H9 (cell line): ENCODE measurements at regions not wholly inside any gene's neighbourhood (a gene's known extent, or its start where the extent isn't known, plus 50 kb on each side); places are given as distances from the start of the nearest gene placed in this dataset.

ENCODE experiments used
- DNase-seq: peaks from one replicate; pipeline ENCODE4 v3.0.0-alpha.2; 2017
- H2AFZ ChIP-seq: one replicate; pipeline ENCODE4 v1.6.1; 2013; ENCODE audit warnings: mild to moderate bottlenecking, low read length, control low read depth, moderate library complexity
- H2AK5ac ChIP-seq: 2 replicates; pipeline ENCODE4 v1.6.1; 2013; ENCODE audit warnings: low read length, control low read depth, mixed read lengths; ENCODE audit not compliant: insufficient read length
- H2BK120ac ChIP-seq: one replicate; pipeline ENCODE4 v1.6.1; 2013; ENCODE audit warnings: low read depth, mild to moderate bottlenecking, low read length, control low read depth, inconsistent platforms; ENCODE audit not compliant: poor library complexity, severe bottlenecking
- H2BK12ac ChIP-seq: 2 replicates; pipeline ENCODE4 v1.6.1; 2013; ENCODE audit warnings: low read length, control low read depth, mixed read lengths, low read depth; ENCODE audit not compliant: insufficient read length
- H2BK15ac ChIP-seq: 2 replicates; pipeline ENCODE4 v1.6.1; 2013; ENCODE audit warnings: low read depth, low read length, control low read depth
- H2BK20ac ChIP-seq: one replicate; pipeline ENCODE4 v1.6.1; 2013; ENCODE audit warnings: low read depth, mild to moderate bottlenecking, low read length, control low read depth, inconsistent platforms; ENCODE audit not compliant: poor library complexity, severe bottlenecking
- H2BK5ac ChIP-seq: 2 replicates; pipeline ENCODE4 v1.6.1; 2013; ENCODE audit warnings: low read length, control low read depth, mixed read lengths; ENCODE audit not compliant: insufficient read length
- H3K14ac ChIP-seq: 2 replicates; pipeline ENCODE4 v1.6.1; 2013; ENCODE audit warnings: low read length, control low read depth; ENCODE audit not compliant: insufficient read depth
- H3K18ac ChIP-seq: 2 replicates; pipeline ENCODE4 v1.6.1; 2013; ENCODE audit warnings: low read depth, mild to moderate bottlenecking, mixed read lengths, low read length, control low read depth; ENCODE audit not compliant: insufficient read length
- H3K23ac ChIP-seq: 2 replicates; pipeline ENCODE4 v1.6.1; 2013; ENCODE audit warnings: low read length, control low read depth, mixed read lengths, low read depth; ENCODE audit not compliant: insufficient read length
- H3K23me2 ChIP-seq: 2 replicates; pipeline ENCODE4 v1.6.1; 2013; ENCODE audit warnings: low read depth, mild to moderate bottlenecking, mixed read lengths, low read length, control low read depth; ENCODE audit not compliant: insufficient read length, poor library complexity, severe bottlenecking
- H3K27ac ChIP-seq: 2 replicates; pipeline ENCODE4 v1.5.1; 2013; ENCODE audit warnings: low read length, control low read depth, mixed read lengths, low read depth; ENCODE audit not compliant: insufficient read length
- H3K27me3 ChIP-seq: 2 replicates; pipeline ENCODE4 v1.6.1; 2013; ENCODE audit warnings: low read length, control low read depth, inconsistent platforms; ENCODE audit not compliant: insufficient read depth
- H3K4ac ChIP-seq: 2 replicates; pipeline ENCODE4 v1.6.1; 2013; ENCODE audit warnings: low read depth, mild to moderate bottlenecking, control low read depth, inconsistent platforms, low read length, moderate library complexity
- H3K4me1 ChIP-seq: 2 replicates; pipeline ENCODE4 v1.6.1; 2013; ENCODE audit warnings: low read length, control low read depth, inconsistent platforms; ENCODE audit not compliant: insufficient read depth
- H3K4me2 ChIP-seq: 2 replicates; pipeline ENCODE4 v1.6.1; 2013; ENCODE audit warnings: low read length, control low read depth, mixed read lengths; ENCODE audit not compliant: insufficient read length, insufficient read depth
- H3K56ac ChIP-seq: 2 replicates; pipeline ENCODE4 v1.6.1; 2013; ENCODE audit warnings: low read depth, mild to moderate bottlenecking, mixed read lengths, low read length, control low read depth; ENCODE audit not compliant: insufficient read length
- H3K79me1 ChIP-seq: 2 replicates; pipeline ENCODE4 v1.6.1; 2013; ENCODE audit warnings: low read depth, mild to moderate bottlenecking, moderate library complexity, low read length, control low read depth, inconsistent platforms; ENCODE audit not compliant: insufficient read depth, poor library complexity, severe bottlenecking
- H3K79me2 ChIP-seq: 2 replicates; pipeline ENCODE4 v1.6.1; 2013; ENCODE audit warnings: low read length, control low read depth, inconsistent platforms; ENCODE audit not compliant: insufficient read depth
- H3K9ac ChIP-seq: 2 replicates; pipeline ENCODE4 v1.6.1; 2013; ENCODE audit warnings: low read length, control low read depth, mixed read lengths; ENCODE audit not compliant: insufficient read length; ENCODE audit errors: extremely low read depth
- H3K9me3 ChIP-seq: one replicate; pipeline ENCODE4 v1.6.1; 2013; ENCODE audit warnings: low read depth, low read length, inconsistent platforms; ENCODE audit not compliant: control insufficient read depth
- H3T11ph ChIP-seq: one replicate; pipeline ENCODE4 v1.6.1; 2013; ENCODE audit warnings: mild to moderate bottlenecking, low read length, control low read depth, inconsistent platforms
- H4K20me1 ChIP-seq: one replicate; pipeline ENCODE4 v1.6.1; 2013; ENCODE audit not compliant: control insufficient read depth, insufficient read length, insufficient read depth
- H4K5ac ChIP-seq: 2 replicates; pipeline ENCODE4 v1.6.1; 2013; ENCODE audit warnings: low read depth, mild to moderate bottlenecking, mixed read lengths, low read length, control low read depth; ENCODE audit not compliant: insufficient read length
- H4K8ac ChIP-seq: replicated peaks from 2 replicates; pipeline ENCODE4 v1.6.1; 2013; ENCODE audit warnings: low read length, control low read depth, mixed read lengths, low read depth; ENCODE audit not compliant: insufficient read length
- H4K91ac ChIP-seq: 2 replicates; pipeline ENCODE4 v1.6.1; 2013; ENCODE audit warnings: low read depth, mild to moderate bottlenecking, moderate library complexity, mixed read lengths, low read length, control low read depth; ENCODE audit not compliant: insufficient read length
- H3K27ac Mint-ChIP-seq, 3 experiments: 2 replicates in 2 of 3; 3 replicates in 1 of 3; pipeline ENCODE4 v1.8.0; 2020 to 2021; ENCODE audit warnings: mixed read lengths in 3 of 3, mild to moderate bottlenecking in 1 of 3, moderate library complexity in 1 of 3
- H3K27me3 Mint-ChIP-seq: 2 replicates; pipeline ENCODE4 v1.8.0; 2021; ENCODE audit warnings: low read depth, mild to moderate bottlenecking, moderate library complexity, mixed read lengths
- H3K36me3 Mint-ChIP-seq, 3 experiments: 2 replicates in 2 of 3; 3 replicates in 1 of 3; pipeline ENCODE4 v1.8.0; 2020 to 2021; ENCODE audit warnings: low read depth in 3 of 3, mixed read lengths in 3 of 3; ENCODE audit not compliant: insufficient read depth in 1 of 3
- H3K4me1 Mint-ChIP-seq, 2 experiments: 2 replicates each; pipeline ENCODE4 v1.8.0; 2020; ENCODE audit warnings: mixed read lengths in 2 of 2
- H3K4me3 Mint-ChIP-seq, 2 experiments: 2 replicates in 1 of 2; 3 replicates in 1 of 2; pipeline ENCODE4 v1.8.0; 2020 to 2021; ENCODE audit warnings: mild to moderate bottlenecking in 2 of 2, mixed read lengths in 2 of 2, moderate library complexity in 1 of 2
- H3K9me3 Mint-ChIP-seq, 2 experiments: 2 replicates in 1 of 2; 3 replicates in 1 of 2; pipeline ENCODE4 v1.8.0; 2020; ENCODE audit warnings: mild to moderate bottlenecking in 2 of 2, mixed read lengths in 2 of 2, moderate library complexity in 1 of 2
- WGBS: extraction: QIAGEN DNeasy Blood & Tissue Kit; methylation state at CpG from one replicate; pipeline ENCODE4 v1.1.7; 2013; ENCODE audit warnings: missing lambda C conversion rate, low lambda C conversion rate, mixed read lengths; ENCODE audit not compliant: insufficient read length; ENCODE audit errors: extremely low coverage; 5-methylcytosine and 5-hydroxymethylcytosine counted together
- TF ChIP-seq, protein P1 (sequence below): fragments of 200-600 bp; sonication (generic); conservative IDR thresholded peaks from 3 replicates; pipeline ENCODE4 v1.8.0; 2021; ENCODE audit warnings: antibody characterized with exemption, mild to moderate bottlenecking

DNA sequence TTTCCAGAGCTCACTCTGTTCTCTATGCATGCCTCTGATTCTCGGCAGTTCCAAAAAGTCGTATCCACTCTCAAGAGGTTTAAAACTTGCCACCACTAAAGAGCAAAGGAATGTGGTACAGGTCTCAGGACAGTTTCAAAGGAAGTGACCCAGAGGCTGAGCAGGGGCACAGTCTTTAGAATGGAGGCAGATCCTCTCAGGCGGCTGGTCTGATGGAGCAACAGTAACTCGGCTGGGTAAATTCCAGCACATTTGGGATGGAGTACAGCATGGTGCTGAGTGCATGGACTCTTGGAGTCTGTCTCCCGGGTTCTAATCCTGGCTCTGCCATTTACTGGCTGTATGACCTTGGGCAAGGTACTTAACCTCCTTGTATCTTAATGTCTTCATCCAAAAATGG, 88.1 kb upstream of the BACH2 start:
- no peak overlapping the region for H3K56ac ChIP-seq
- no peaks in the 10 kb centered on the region for H3K79me2 ChIP-seq
- no peak overlapping the region for H3K14ac ChIP-seq
- TF ChIP-seq, protein P1, sequence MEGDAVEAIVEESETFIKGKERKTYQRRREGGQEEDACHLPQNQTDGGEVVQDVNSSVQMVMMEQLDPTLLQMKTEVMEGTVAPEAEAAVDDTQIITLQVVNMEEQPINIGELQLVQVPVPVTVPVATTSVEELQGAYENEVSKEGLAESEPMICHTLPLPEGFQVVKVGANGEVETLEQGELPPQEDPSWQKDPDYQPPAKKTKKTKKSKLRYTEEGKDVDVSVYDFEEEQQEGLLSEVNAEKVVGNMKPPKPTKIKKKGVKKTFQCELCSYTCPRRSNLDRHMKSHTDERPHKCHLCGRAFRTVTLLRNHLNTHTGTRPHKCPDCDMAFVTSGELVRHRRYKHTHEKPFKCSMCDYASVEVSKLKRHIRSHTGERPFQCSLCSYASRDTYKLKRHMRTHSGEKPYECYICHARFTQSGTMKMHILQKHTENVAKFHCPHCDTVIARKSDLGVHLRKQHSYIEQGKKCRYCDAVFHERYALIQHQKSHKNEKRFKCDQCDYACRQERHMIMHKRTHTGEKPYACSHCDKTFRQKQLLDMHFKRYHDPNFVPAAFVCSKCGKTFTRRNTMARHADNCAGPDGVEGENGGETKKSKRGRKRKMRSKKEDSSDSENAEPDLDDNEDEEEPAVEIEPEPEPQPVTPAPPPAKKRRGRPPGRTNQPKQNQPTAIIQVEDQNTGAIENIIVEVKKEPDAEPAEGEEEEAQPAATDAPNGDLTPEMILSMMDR, result no peak
- H3K27ac ChIP-seq, result no peak overlapping the region
- no peak overlapping the region for H4K5ac ChIP-seq
- no peaks in the 10 kb centered on the region for H3K23me2 ChIP-seq
- Mint-ChIP-seq H3K27me3 (no peaks in the 10 kb centered on the region), H3K4me3 (no peak overlapping the region), H3K4me1 (peaks cover 56 to 57% of the 10 kb centered on the region in 2 experiments), H3K36me3 (no peaks in the 10 kb centered on the region), H3K27ac (peak overlapping the region in 2 of 3 experiments; percentile 30 to 40; a peak in 3 of 7 replicates), H3K9me3 (no peaks in the 10 kb centered on the region)
- H3K9me3 ChIP-seq, result no peaks in the 10 kb centered on the region
- H3K23ac ChIP-seq, result no peak overlapping the region
- no peak overlapping the region for H2AK5ac ChIP-seq
- no peak overlapping the region for H3T11ph ChIP-seq
- no peaks in the 10 kb centered on the region for H3K27me3 ChIP-seq
- no CpG with 5 or more reads among the region's 5 CpGs for WGBS
- no peak overlapping the region for H2BK15ac ChIP-seq
- H3K9ac ChIP-seq, result no peak overlapping the region
- H4K20me1 ChIP-seq, result no peaks in the 10 kb centered on the region
- H2BK12ac ChIP-seq, result no peak overlapping the region
- no peak overlapping the region for H3K4ac ChIP-seq
- no peak overlapping the region for H4K91ac ChIP-seq
- H3K18ac ChIP-seq, result no peak overlapping the region
- no peak overlapping the region for H2AFZ ChIP-seq
- H3K4me1 ChIP-seq, result peaks cover 8% of the 10 kb centered on the region; the same call in 1 of the 2 replicates
- H3K4me2 ChIP-seq, result no peak overlapping the region
- no peaks in the 10 kb centered on the region for H3K79me1 ChIP-seq
- no peak overlapping the region for H2BK5ac ChIP-seq
- no peak overlapping the region for H2BK20ac ChIP-seq
- H4K8ac ChIP-seq, result no peak overlapping the region
- no peak for DNase-seq
- H2BK120ac ChIP-seq, result no peak overlapping the region
